H1 (cell line): ENCODE measurements at regions not wholly inside any gene's neighbourhood (a gene's known extent, or its start where the extent isn't known, plus 50 kb on each side); places are given as distances from the start of the nearest gene placed in this dataset.

Experiments used
- CTCF ChIA-PET: fragments of 300-600 bp; sonication (Branson Sonifier 250); formaldehyde crosslinking; loops from one replicate; lab custom pipeline; 2021; ENCODE audit not compliant: partially characterized antibody; lab: Charles Lee
- POLR2A ChIA-PET: fragments of 300-600 bp; sonication (Branson Sonifier 250); formaldehyde crosslinking; loops from one replicate; lab custom pipeline; 2021; ENCODE audit warnings: inconsistent platforms; ENCODE audit not compliant: partially characterized antibody; lab: Charles Lee
- DNase-seq, 2 experiments: peaks; one replicate each; pipeline versions ENCODE4 v3.0.0 to v3.0.0-alpha.2; 2010 to 2022; ENCODE audit warnings: low spot score in 2 of 2, low read depth in 1 of 2, mixed read lengths in 1 of 2
- FAIRE-seq: peaks from 2 replicates; lab custom pipeline; 2011; peaks lifted over from hg19 to GRCh38; lab: Jason Lieb, UNC
- H2AFZ ChIP-seq: 2 replicates; pipeline ENCODE4 v1.8.1; 2012; ENCODE audit warnings: low read length, inconsistent platforms
- H2AK5ac ChIP-seq: 2 replicates; pipeline ENCODE4 v1.6.1; 2013; ENCODE audit warnings: low read depth, low read length
- H2BK120ac ChIP-seq: replicated peaks from 2 replicates; pipeline ENCODE3; 2013; ENCODE audit warnings: low read depth, low read length, inconsistent platforms
- H2BK12ac ChIP-seq: 2 replicates; pipeline ENCODE4 v1.6.1; 2013; ENCODE audit warnings: low read depth, low read length
- H2BK15ac ChIP-seq: 2 replicates; pipeline ENCODE4 v1.6.1; 2013; ENCODE audit warnings: low read length
- H2BK20ac ChIP-seq: 2 replicates; pipeline ENCODE4 v1.6.1; 2013; ENCODE audit warnings: low read length
- H2BK5ac ChIP-seq: 2 replicates; pipeline ENCODE4 v1.6.1; 2013; ENCODE audit warnings: low read depth, low read length
- H3K14ac ChIP-seq: 2 replicates; pipeline ENCODE4 v1.6.1; 2013; ENCODE audit warnings: inconsistent platforms; ENCODE audit not compliant: insufficient read length
- H3K18ac ChIP-seq: 2 replicates; pipeline ENCODE4 v1.6.1; 2013; ENCODE audit warnings: low read length; ENCODE audit errors: extremely low read depth
- H3K23ac ChIP-seq: 2 replicates; pipeline ENCODE4 v1.6.1; 2013; ENCODE audit warnings: inconsistent platforms; ENCODE audit not compliant: insufficient read length
- H3K23me2 ChIP-seq: 2 replicates; pipeline ENCODE4 v1.6.1; 2013; ENCODE audit warnings: low read depth, low read length
- H3K27ac ChIP-seq: 2 replicates; pipeline ENCODE4 v1.6.1; 2011; ENCODE audit warnings: low read depth, low read length, inconsistent platforms
- H3K27me3 ChIP-seq, 4 experiments: replicated peaks in 1 of 4; 1 replicate in 1 of 4; 2 replicates in 3 of 4; pipeline versions ENCODE4 v1.6.1 to v1.8.1; 2011 to 2013; ENCODE audit warnings: low read length in 3 of 4, mild to moderate bottlenecking in 3 of 4, inconsistent platforms in 2 of 4, mixed read lengths in 2 of 4, moderate library complexity in 1 of 4; ENCODE audit not compliant: control insufficient read depth in 3 of 4, insufficient read depth in 3 of 4; ENCODE audit errors: extremely low read depth in 1 of 4
- H3K36me3 ChIP-seq, 4 experiments: 2 replicates each; pipeline versions ENCODE4 v1.6.1 to v1.8.1; 2011 to 2013; ENCODE audit warnings: mild to moderate bottlenecking in 4 of 4, low read length in 3 of 4, moderate library complexity in 2 of 4, control low read depth in 1 of 4, inconsistent platforms in 1 of 4; ENCODE audit not compliant: insufficient read depth in 4 of 4, control insufficient read depth in 2 of 4
- H3K4ac ChIP-seq: replicated peaks from 2 replicates; pipeline ENCODE3; 2013; ENCODE audit warnings: low read length, low read depth, mixed read lengths, inconsistent platforms; ENCODE audit not compliant: insufficient read length
- H3K4me1 ChIP-seq, 4 experiments: replicated peaks in 1 of 4; 1 replicate in 1 of 4; 2 replicates in 3 of 4; pipeline versions ENCODE4 v1.6.1 to v1.8.1; 2011 to 2013; ENCODE audit warnings: low read length in 3 of 4, inconsistent platforms in 2 of 4, mixed read lengths in 1 of 4; ENCODE audit not compliant: insufficient read depth in 4 of 4, control insufficient read depth in 3 of 4
- H3K4me2 ChIP-seq, 2 experiments: 2 replicates each; pipeline versions ENCODE4 v1.6.1 to v1.8.1; 2011 to 2013; ENCODE audit warnings: low read depth in 2 of 2, low read length in 2 of 2, control low read depth in 1 of 2, inconsistent platforms in 1 of 2, mild to moderate bottlenecking in 1 of 2; ENCODE audit not compliant: insufficient read depth in 1 of 2
- H3K4me3 ChIP-seq, 4 experiments: fragments of 200-600, 300-600 bp in 1 of 4; sonication (generic), shearing (Covaris generic), sonication (Bioruptor Twin) in 1 of 4; 2 replicates each; pipeline versions ENCODE4 v1.5.1 to v1.8.1; 2011 to 2016; ENCODE audit warnings: low read length in 4 of 4, low read depth in 3 of 4, control low read depth in 2 of 4, inconsistent platforms in 2 of 4, mild to moderate bottlenecking in 2 of 4, mixed read lengths in 1 of 4, moderate library complexity in 1 of 4; ENCODE audit not compliant: insufficient read depth in 2 of 4; ENCODE audit errors: extremely low read depth in 1 of 4
- H3K56ac ChIP-seq: replicated peaks from 2 replicates; pipeline ENCODE3; 2013; ENCODE audit warnings: low read depth, mild to moderate bottlenecking, mixed read lengths, low read length, inconsistent platforms; ENCODE audit not compliant: insufficient read length
- H3K79me1 ChIP-seq: 2 replicates; pipeline ENCODE4 v1.6.1; 2013; ENCODE audit warnings: low read depth, low read length, control low read depth
- H3K79me2 ChIP-seq, 2 experiments: 2 replicates each; pipeline versions ENCODE4 v1.6.1 to v1.8.1; 2012 to 2013; ENCODE audit warnings: low read length in 2 of 2, mild to moderate bottlenecking in 2 of 2, inconsistent platforms in 1 of 2; ENCODE audit not compliant: insufficient read depth in 2 of 2, control insufficient read depth in 1 of 2
- H3K9ac ChIP-seq, 4 experiments: replicated peaks in 1 of 4; 1 replicate in 1 of 4; 2 replicates in 3 of 4; pipeline versions ENCODE4 v1.6.1 to v1.8.1; 2011 to 2013; ENCODE audit warnings: low read depth in 3 of 4, low read length in 3 of 4, control low read depth in 2 of 4, mild to moderate bottlenecking in 2 of 4, moderate library complexity in 2 of 4, inconsistent platforms in 1 of 4; ENCODE audit errors: extremely low read depth in 1 of 4
- H3K9me3 ChIP-seq, 2 experiments: 2 replicates each; pipeline versions ENCODE4 v1.6.1 to v1.8.1; 2012 to 2013; ENCODE audit warnings: mild to moderate bottlenecking in 2 of 2, moderate library complexity in 2 of 2, control low read depth in 1 of 2, inconsistent platforms in 1 of 2, low read depth in 1 of 2, low read length in 1 of 2, mixed read lengths in 1 of 2; ENCODE audit not compliant: insufficient read depth in 2 of 2
- H4K20me1 ChIP-seq, 2 experiments: replicated peaks in 1 of 2; 2 replicates each; pipeline versions ENCODE3 to v1.8.1; 2011 to 2013; ENCODE audit warnings: inconsistent platforms in 2 of 2, low read length in 2 of 2, mild to moderate bottlenecking in 1 of 2; ENCODE audit not compliant: insufficient read depth in 2 of 2, control insufficient read depth in 1 of 2
- H4K5ac ChIP-seq: 2 replicates; pipeline ENCODE4 v1.6.1; 2013; ENCODE audit warnings: low read length, low read depth, mixed read lengths, inconsistent platforms; ENCODE audit not compliant: insufficient read length
- H4K8ac ChIP-seq: 2 replicates; pipeline ENCODE4 v1.8.0; 2013; ENCODE audit warnings: mild to moderate bottlenecking, moderate library complexity, low read length, inconsistent platforms; ENCODE audit not compliant: insufficient read depth; ENCODE audit errors: extremely low read depth
- H4K91ac ChIP-seq: replicated peaks from 2 replicates; pipeline ENCODE3; 2013; ENCODE audit warnings: low read length, mixed read lengths, inconsistent platforms; ENCODE audit not compliant: insufficient read length
- CHD2 ChIP-seq: IDR thresholded peaks from 2 replicates; pipeline ENCODE4 v1.6.1; 2012; ENCODE audit warnings: low read length, improper control_type of control experiment
- GTF2F1 ChIP-seq: IDR thresholded peaks from 2 replicates; pipeline ENCODE4 v1.6.1; 2012; ENCODE audit warnings: low read depth, low read length, improper control_type of control experiment, borderline replicate concordance
- JUND ChIP-seq: IDR thresholded peaks from 2 replicates; pipeline ENCODE4 v1.6.1; 2011; ENCODE audit warnings: mild to moderate bottlenecking, improper control_type of control experiment, low read length
- POLR2A ChIP-seq, 2 experiments: IDR thresholded peaks; 1 replicate in 1 of 2; 2 replicates in 1 of 2; pipeline ENCODE4 v1.6.1; 2011; ENCODE audit warnings: low read depth in 2 of 2, low read length in 2 of 2, mild to moderate bottlenecking in 2 of 2; ENCODE audit errors: control extremely low read depth in 1 of 2
- RBBP5 ChIP-seq: IDR thresholded peaks from 2 replicates; pipeline ENCODE4 v1.7.1; 2012; ENCODE audit warnings: low read depth, mild to moderate bottlenecking, inconsistent platforms, low read length, moderate library complexity, borderline replicate concordance
- SIN3A ChIP-seq, 2 experiments: IDR thresholded peaks in 1 of 2; conservative IDR thresholded peaks in 1 of 2; 2 replicates each; pipeline ENCODE4 v1.6.1; 2011 to 2012; ENCODE audit warnings: low read length in 2 of 2, improper control_type of control experiment in 1 of 2, low read depth in 1 of 2, mild to moderate bottlenecking in 1 of 2
- SP4 ChIP-seq: IDR thresholded peaks from 2 replicates; pipeline ENCODE4 v1.6.1; 2012; ENCODE audit warnings: low read length, inconsistent platforms
- YY1 ChIP-seq: IDR thresholded peaks from 2 replicates; pipeline ENCODE4 v1.6.1; 2011; ENCODE audit warnings: low read depth, mild to moderate bottlenecking, low read length
- WGBS, 2 experiments: shearing (Covaris generic) in 1 of 2; methylation state at CpG; one replicate each; pipeline versions ENCODE4 v1.1.6 to v1.1.7; 2013 to 2015; ENCODE audit warnings: low lambda C conversion rate in 2 of 2, mixed read lengths in 2 of 2, inconsistent platforms in 1 of 2, low coverage in 1 of 2, missing lambda C conversion rate in 1 of 2; ENCODE audit not compliant: insufficient replicate concordance in 2 of 2, insufficient coverage in 1 of 2, insufficient read length in 1 of 2; ENCODE audit errors: extremely low coverage in 1 of 2, missing lambda C conversion rate in 1 of 2; 5-methylcytosine and 5-hydroxymethylcytosine counted together

DNA sequence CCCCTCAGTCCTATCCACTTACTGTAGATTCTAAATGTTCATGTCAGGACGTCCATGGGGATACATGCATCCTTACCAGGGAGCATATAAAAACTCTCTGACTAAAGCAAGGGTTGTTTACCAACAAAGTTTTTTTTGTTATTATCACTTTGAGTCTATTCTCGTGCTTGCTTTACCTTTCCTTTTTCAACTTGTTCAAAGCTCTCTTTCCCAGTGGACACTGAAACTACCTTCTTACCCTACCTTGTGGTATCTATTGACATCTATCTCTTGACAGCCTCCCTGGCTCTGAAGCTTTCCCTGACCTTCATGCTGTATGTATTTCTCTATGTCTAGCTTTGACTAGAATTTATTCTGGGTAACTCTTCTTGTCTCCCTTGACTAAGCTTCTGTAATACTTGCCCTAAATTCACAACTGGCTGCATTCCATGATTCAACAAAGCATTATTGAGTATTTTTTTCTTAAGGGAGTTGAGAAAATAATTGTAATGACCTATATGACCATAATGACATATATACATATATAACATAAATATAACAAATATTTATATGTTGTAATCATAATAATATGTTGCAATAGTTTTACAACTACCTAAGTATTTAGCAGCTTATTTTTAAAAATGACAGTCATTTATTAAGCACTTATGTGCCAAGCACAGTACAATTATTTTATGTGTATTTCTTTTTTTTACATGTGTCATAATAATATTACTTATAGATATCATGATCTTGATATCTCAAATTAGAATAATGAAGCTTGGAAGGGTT is 403.4 kb upstream of the SPRY2 start:
- DNase-seq: no peak
- Histone ChIP-seq H3K4me1 (no peaks in the 10 kb centered on the region; a peak in 1 of 7 replicates), H3K14ac (no peak overlapping the region), H3K36me3 (no peaks in the 10 kb centered on the region), H3K79me1 (no peaks in the 10 kb centered on the region), H4K8ac (no peak overlapping the region), H2AK5ac (no peak overlapping the region), H3K27me3 (no peaks in the 10 kb centered on the region), H3K4me2 (no peak overlapping the region), H4K5ac (no peak overlapping the region), H2BK12ac (no peak overlapping the region), H3K23ac (no peak overlapping the region), H4K20me1 (no peaks in the 10 kb centered on the region), H2BK20ac (no peak overlapping the region), H3K27ac (no peak overlapping the region), H3K9ac (no peak overlapping the region), H3K18ac (no peak overlapping the region), H3K4me3 (no peak overlapping the region), H3K9me3 (no peaks in the 10 kb centered on the region), H3K23me2 (no peaks in the 10 kb centered on the region), H3K4ac (no peak overlapping the region), H3K56ac (no peak overlapping the region)
- CTCF ChIA-PET: interaction anchor here (0.6 to 1.4 kb wide), 3 partner anchors 8 to 55 kb away, joined by 3 to 5 read pairs (median 4); no protein-coding TSS in a partner anchor
- POLR2A ChIA-PET: no interaction called here
- TF ChIP-seq POLR2A (IDR thresholded peaks at IDR 0.05; ENCODE audit: control extremely low read depth in 1 of 2, low read depth in 2 of 2, low read length in 2 of 2) (no peak), YY1 (no peak), SIN3A (conservative IDR thresholded peaks at IDR 0.05 in 1 of 2, IDR thresholded peaks at IDR 0.05 in 1 of 2; ENCODE audit: low read depth in 1 of 2, low read length in 2 of 2) (no peak), SP4 (no peak), GTF2F1 (no peak), CHD2 (no peak), JUND (no peak), RBBP5 (no peak)
- TF ChIP-seq, all 59 proteins: peak for 0
- Histone ChIP-seq H2BK120ac (no peak overlapping the region), H3K79me2 (no peaks in the 10 kb centered on the region), H2BK5ac (no peak overlapping the region), H2AFZ (no peak overlapping the region), H2BK15ac (no peak overlapping the region), H4K91ac (no peak overlapping the region)
- WGBS, 2 experiments: 84% methylated on average over 2 of the region's 2 CpGs; no CpG with 5 or more reads in 1 of the 2 experiments
- FAIRE-seq: no peak
